SK-N-SH (cell line): ENCODE measurements at regions not wholly inside any gene's neighbourhood (a gene's known extent, or its start where the extent isn't known, plus 50 kb on each side); places are given as distances from the start of the nearest gene placed in this dataset.

Experiments
- CTCF ChIP-seq: fragments of 200-600 bp; sonication (generic); IDR thresholded peaks from 2 replicates; pipeline ENCODE4 v1.6.1; 2017; ENCODE audit warnings: antibody characterized with exemption, mild to moderate bottlenecking, moderate library complexity
- MAX ChIP-seq: IDR thresholded peaks from 2 replicates; pipeline ENCODE4 v1.4.0; 2012; ENCODE audit warnings: low read depth

GRCh38 chr3:178246004-178246403, 290.2 kb upstream of the KCNMB2 start:
- TF ChIP-seq MAX = no peak
- no peak for TF ChIP-seq CTCF
